SK-N-MC (cell line): ENCODE measurements at regions not wholly inside any gene's neighbourhood (a gene's known extent, or its start where the extent isn't known, plus 50 kb on each side); places are given as distances from the start of the nearest gene placed in this dataset.

Experiments used
- EZH2 ChIP-seq: fragments of 200-600 bp; sonication (generic); IDR thresholded peaks from one replicate; pipeline ENCODE4 v1.6.1; 2017; ENCODE audit warnings: antibody characterized with exemption
- POLR2AphosphoS5 ChIP-seq: IDR thresholded peaks from 2 replicates; pipeline ENCODE4 v1.6.1; 2012; ENCODE audit warnings: mild to moderate bottlenecking, low read depth, low read length, borderline replicate concordance

GRCh38 chr1:87800006-87800405 is 471.3 kb downstream of the LMO4 start:
- TF ChIP-seq POLR2AphosphoS5 (no peak), EZH2 (no peak)
